Keratinocyte (primary cell): ENCODE measurements at regions not wholly inside any gene's neighbourhood (a gene's known extent, or its start where the extent isn't known, plus 50 kb on each side); places are given as distances from the start of the nearest gene placed in this dataset.

Source experiments
- DNase-seq: peaks from one replicate; pipeline ENCODE4 v3.0.0-alpha.2; 2011; ENCODE audit warnings: low read depth, missing footprints, low spot score
- FAIRE-seq: peaks from 2 replicates; lab custom pipeline; 2011; peaks lifted over from hg19 to GRCh38; lab: Jason Lieb, UNC
- H2AFZ ChIP-seq: 2 replicates; pipeline ENCODE4 v1.6.0; 2012; ENCODE audit warnings: low read length, control low read depth, inconsistent platforms; ENCODE audit not compliant: control insufficient read depth
- H3K27ac ChIP-seq: 2 replicates; pipeline ENCODE4 v1.5.1; 2011; ENCODE audit warnings: low read length; ENCODE audit not compliant: control insufficient read depth, insufficient read depth
- H3K27me3 ChIP-seq: 3 replicates; pipeline ENCODE4 v1.6.0; 2011; ENCODE audit warnings: low read length; ENCODE audit not compliant: control insufficient read depth, insufficient read depth; ENCODE audit errors: extremely low read depth
- H3K36me3 ChIP-seq, 2 experiments: 2 replicates in 1 of 2; 3 replicates in 1 of 2; pipeline ENCODE4 v1.5.1; 2011; ENCODE audit warnings: low read length in 2 of 2, mild to moderate bottlenecking in 1 of 2; ENCODE audit not compliant: control insufficient read depth in 2 of 2, insufficient read depth in 2 of 2; ENCODE audit errors: extremely low read depth in 1 of 2
- H3K4me1 ChIP-seq: 3 replicates; pipeline ENCODE4 v1.5.1; 2011; ENCODE audit warnings: low read length; ENCODE audit not compliant: control insufficient read depth, insufficient read depth; ENCODE audit errors: extremely low read depth
- H3K4me2 ChIP-seq: 3 replicates; pipeline ENCODE4 v1.6.0; 2011; ENCODE audit warnings: low read depth, low read length; ENCODE audit not compliant: control insufficient read depth, insufficient read depth; ENCODE audit errors: extremely low read depth
- H3K4me3 ChIP-seq, 3 experiments: fragments of 200-600 bp in 1 of 3; sonication (generic) in 1 of 3; 2 replicates in 2 of 3; 3 replicates in 1 of 3; pipeline ENCODE4 v1.5.1; 2011 to 2016; ENCODE audit warnings: low read length in 3 of 3, mild to moderate bottlenecking in 3 of 3, control low read depth in 2 of 3, inconsistent platforms in 1 of 3, low read depth in 1 of 3, mixed read lengths in 1 of 3, mixed run types in 1 of 3, moderate library complexity in 1 of 3; ENCODE audit not compliant: control insufficient read depth in 2 of 3, insufficient read depth in 2 of 3; ENCODE audit errors: extremely low read depth in 1 of 3
- H3K79me2 ChIP-seq: 2 replicates; pipeline ENCODE4 v1.6.0; 2012; ENCODE audit warnings: low read length; ENCODE audit not compliant: control insufficient read depth, insufficient read depth
- H3K9ac ChIP-seq: 3 replicates; pipeline ENCODE4 v1.6.0; 2011; ENCODE audit warnings: low read length; ENCODE audit not compliant: control insufficient read depth, insufficient read depth; ENCODE audit errors: extremely low read depth
- H3K9me1 ChIP-seq: 3 replicates; pipeline ENCODE4 v1.6.0; 2011; ENCODE audit warnings: low read length; ENCODE audit not compliant: control insufficient read depth, insufficient read depth; ENCODE audit errors: extremely low read depth
- H3K9me3 ChIP-seq: 2 replicates; pipeline ENCODE4 v1.5.1; 2012; ENCODE audit warnings: low read depth, low read length; ENCODE audit not compliant: control insufficient read depth
- H4K20me1 ChIP-seq: 3 replicates; pipeline ENCODE4 v1.6.0; 2011; ENCODE audit warnings: low read length; ENCODE audit not compliant: control insufficient read depth, insufficient read depth; ENCODE audit errors: extremely low read depth
- CTCF ChIP-seq, 3 experiments: IDR thresholded peaks in 1 of 3; conservative IDR thresholded peaks in 1 of 3; optimal IDR thresholded peaks in 1 of 3; 2 replicates in 2 of 3; 3 replicates in 1 of 3; pipeline versions ENCODE3 to v1.5.1; 2011; ENCODE audit warnings: low read length in 3 of 3, mild to moderate bottlenecking in 3 of 3, moderate library complexity in 2 of 3, control low read depth in 1 of 3, inconsistent platforms in 1 of 3; ENCODE audit not compliant: insufficient read depth in 2 of 3; ENCODE audit errors: extremely low read depth in 1 of 3
- EZH2 ChIP-seq: IDR thresholded peaks from one replicate; pipeline ENCODE4 v1.6.1; 2012; ENCODE audit warnings: inconsistent platforms, mild to moderate bottlenecking, low read length, moderate library complexity
- dilution Hi-C: fragments of 300-500 bp; cut with MboI; formaldehyde crosslinking; loops from one replicate; pipeline ENCODE4 v1.7.0; 2020; ENCODE audit warnings: low sequenced_read_pairs; ENCODE audit not compliant: extremely low pct_ligation_motif_present

GRCh38 chr2:5616019-5616418, 76.2 kb upstream of the SOX11 start:
- no peak for FAIRE-seq
- no peak overlapping the region for H3K4me3 ChIP-seq
- H3K4me2 ChIP-seq = no peak overlapping the region
- H3K9me1 ChIP-seq = no peaks in the 10 kb centered on the region
- no peak overlapping the region for H3K9ac ChIP-seq
- no peak overlapping the region for H2AFZ ChIP-seq
- H3K4me1 ChIP-seq = no peaks in the 10 kb centered on the region
- no peaks in the 10 kb centered on the region for H3K79me2 ChIP-seq
- TF ChIP-seq EZH2 (no peak), CTCF (optimal IDR thresholded peaks at IDR 0.05 in 1 of 3, IDR thresholded peaks at IDR 0.05 in 1 of 3, conservative IDR thresholded peaks at IDR 0.05 in 1 of 3; ENCODE audit: extremely low read depth in 1 of 3, insufficient read depth in 2 of 3, low read length in 3 of 3) (no peak)
- dilution Hi-C loops = no loop called here
- no peak for DNase-seq
- H3K27me3 ChIP-seq = no peaks in the 10 kb centered on the region
- no peaks in the 10 kb centered on the region for H3K36me3 ChIP-seq
- no peaks in the 10 kb centered on the region for H4K20me1 ChIP-seq
- H3K27ac ChIP-seq = no peak overlapping the region
- H3K9me3 ChIP-seq = peaks cover 7% of the 10 kb centered on the region

GRCh38 chr2:5617358-5617757, 74.8 kb upstream of the SOX11 start:
- no peak overlapping the region for H3K4me3 ChIP-seq
- H3K9me1 ChIP-seq = no peaks in the 10 kb centered on the region
- H3K27me3 ChIP-seq = no peaks in the 10 kb centered on the region
- H3K79me2 ChIP-seq = no peaks in the 10 kb centered on the region
- H3K4me2 ChIP-seq = no peak overlapping the region
- H4K20me1 ChIP-seq = no peaks in the 10 kb centered on the region
- no peak overlapping the region for H3K9ac ChIP-seq
- FAIRE-seq (no peak), DNase-seq (no peak)
- H3K4me1 ChIP-seq = no peaks in the 10 kb centered on the region
- no peaks in the 10 kb centered on the region for H3K36me3 ChIP-seq
- dilution Hi-C loops = no loop called here
- peaks cover 4% of the 10 kb centered on the region for H3K9me3 ChIP-seq
- TF ChIP-seq CTCF (optimal IDR thresholded peaks at IDR 0.05 in 1 of 3, IDR thresholded peaks at IDR 0.05 in 1 of 3, conservative IDR thresholded peaks at IDR 0.05 in 1 of 3; ENCODE audit: extremely low read depth in 1 of 3, insufficient read depth in 2 of 3, low read length in 3 of 3) = no peak
- TF ChIP-seq EZH2 = no peak
- no peak overlapping the region for H2AFZ ChIP-seq
- no peak overlapping the region for H3K27ac ChIP-seq
